Activated CD8-positive, alpha-beta memory T cell treated with anti-CD3 and anti-CD28 coated beads for 1 hour (primary cell): ENCODE measurements at regions not wholly inside any gene's neighbourhood (a gene's known extent, or its start where the extent isn't known, plus 50 kb on each side); places are given as distances from the start of the nearest gene placed in this dataset.

Source experiments
- DNase-seq, 2 donors: peaks; one replicate each; pipeline ENCODE4 v3.0.0-alpha.2; 2020; ENCODE audit warnings: low read depth in 1 of 2; ENCODE audit errors: extremely low read depth in 1 of 2

GRCh38 chr4:1499465-1499864, 93.2 kb upstream of the NKX1-1 start:
- DNase-seq = no peak

- no peak for DNase-seq
Observed at GRCh38 chr4:1497189-1497801, 91.1 kb upstream of the NKX1-1 start.

- no peak for DNase-seq
Observed at GRCh38 chr4:1496116-1496642, 89.9 kb upstream of the NKX1-1 start.

- no peak for DNase-seq
Observed at GRCh38 chr4:1495416-1496115, 89.3 kb upstream of the NKX1-1 start.

- DNase-seq = no peak
Observed at GRCh38 chr4:1494416-1495315, 88.4 kb upstream of the NKX1-1 start.

- DNase-seq = no peak
Observed at GRCh38 chr4:1493540-1494287, 87.5 kb upstream of the NKX1-1 start.

- DNase-seq = no peak
Observed at GRCh38 chr4:1492651-1493539, 86.7 kb upstream of the NKX1-1 start.

- DNase-seq = no peak
Observed at GRCh38 chr4:1492142-1492457, 85.9 kb upstream of the NKX1-1 start.

GRCh38 chr4:1491328-1492141, 85.3 kb upstream of the NKX1-1 start:
- DNase-seq = no peak

- DNase-seq = no peak
Observed at GRCh38 chr4:1490654-1491327, 84.5 kb upstream of the NKX1-1 start.

GRCh38 chr4:1490011-1490653, 83.9 kb upstream of the NKX1-1 start:
- DNase-seq = no peak

- no peak for DNase-seq
Observed at GRCh38 chr4:1489639-1489995, 83.4 kb upstream of the NKX1-1 start.

- no peak for DNase-seq
Observed at GRCh38 chr4:1488831-1489638, 82.8 kb upstream of the NKX1-1 start.

GRCh38 chr4:1488357-1488756, 82.1 kb upstream of the NKX1-1 start:
- no peak for DNase-seq

- DNase-seq = no peak
Observed at GRCh38 chr4:1487761-1488160, 81.5 kb upstream of the NKX1-1 start.

- no peak for DNase-seq
Observed at GRCh38 chr4:1487106-1487505, 80.9 kb upstream of the NKX1-1 start.

- DNase-seq = no peak
Observed at GRCh38 chr4:1485280-1485679, 79.0 kb upstream of the NKX1-1 start.
